Pulmonary artery endothelial cell (primary cell): ENCODE measurements at regions not wholly inside any gene's neighbourhood (a gene's known extent, or its start where the extent isn't known, plus 50 kb on each side); places are given as distances from the start of the nearest gene placed in this dataset.
"Not testable (repeated sequence)": the region's sequence is repeated elsewhere in the genome, so short reads cannot be mapped to it uniquely, and the experiment has no call there.

Source experiments
- DNase-seq: peaks from one replicate; pipeline ENCODE4 v3.0.0-alpha.2; 2011; ENCODE audit warnings: low read depth, low spot score

DNA sequence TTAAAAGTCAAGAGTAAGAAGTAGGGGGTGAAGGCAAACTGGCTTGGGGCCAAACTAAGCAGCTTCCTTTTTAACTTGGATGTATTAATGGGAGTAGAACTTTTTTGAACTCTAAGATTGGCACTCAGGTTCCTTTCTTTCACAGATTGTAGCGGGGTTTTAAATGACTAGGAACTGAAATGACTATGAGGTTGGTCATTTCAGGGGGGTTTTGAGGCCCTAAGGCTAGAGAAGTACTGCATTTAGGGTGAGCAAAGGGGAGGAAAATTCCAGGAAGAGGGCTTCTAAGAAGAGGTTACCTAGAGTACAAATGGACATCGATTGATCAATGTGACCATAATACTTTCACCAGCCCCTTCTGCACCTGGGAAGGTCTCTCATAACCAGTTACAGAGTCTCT, 381.8 kb downstream of the MLLT3 start:
- no peak for DNase-seq

- no peak for DNase-seq
Observed at GRCh38 chr9:20238921-20239320, 383.4 kb downstream of the MLLT3 start.

DNA sequence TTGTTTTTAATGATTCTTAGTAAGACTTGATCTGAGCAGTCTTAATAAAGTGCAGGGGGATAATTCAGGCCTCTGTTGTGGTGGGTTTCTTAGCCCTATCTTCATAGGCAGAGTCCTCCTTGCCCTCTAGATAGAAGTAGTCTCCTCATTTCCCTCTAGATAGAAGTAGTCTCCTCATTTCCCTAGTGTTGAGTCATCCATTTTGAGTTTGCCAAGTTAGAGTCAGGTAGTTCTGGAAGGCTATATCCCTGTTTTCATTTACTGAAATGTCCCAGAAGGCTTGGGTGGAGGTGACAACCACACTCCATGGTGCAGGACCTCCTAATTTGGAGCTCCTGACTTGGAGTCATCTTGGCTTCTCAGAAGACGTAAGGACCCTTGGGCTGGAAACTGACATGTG, 384.6 kb downstream of the MLLT3 start:
- no peak for DNase-seq

DNA sequence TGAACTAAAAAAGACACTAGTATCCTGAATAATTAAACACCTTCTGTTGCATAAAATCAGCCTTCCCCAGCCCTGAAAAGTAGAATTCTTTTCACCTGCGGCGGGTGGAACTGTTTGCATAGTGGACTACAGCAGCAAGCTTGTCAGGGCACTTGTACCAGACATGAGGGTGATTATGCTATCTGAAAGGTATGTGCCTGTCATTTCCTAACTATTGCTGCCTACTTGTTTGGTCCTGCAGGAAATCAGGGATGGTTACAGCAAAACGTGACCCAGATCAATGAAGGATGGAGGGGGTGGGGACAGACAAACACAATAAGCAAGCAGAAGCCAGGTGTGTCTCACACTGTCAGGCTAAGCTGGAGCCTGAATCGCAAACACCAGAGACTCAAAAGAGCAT, 385.6 kb downstream of the MLLT3 start:
- DNase-seq: no peak

DNA sequence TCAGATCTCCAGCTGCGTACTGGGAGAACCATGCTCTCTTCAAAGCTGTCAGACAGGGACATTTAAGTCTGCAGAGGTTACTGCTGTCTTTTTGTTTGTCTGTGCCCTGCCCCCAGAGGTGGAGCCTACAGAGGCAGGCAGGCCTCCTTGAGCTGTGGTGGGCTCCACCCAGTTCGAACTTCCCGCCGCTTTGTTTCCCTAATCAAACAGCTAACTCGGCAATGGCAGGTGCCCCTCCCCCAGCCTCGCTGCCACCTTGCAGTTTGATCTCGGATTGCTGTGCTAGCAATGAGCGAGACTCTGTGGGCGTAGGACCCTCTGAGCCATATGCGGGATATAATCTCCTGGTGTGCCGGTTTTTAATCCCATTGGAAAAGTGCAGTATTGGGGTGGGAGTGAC, 387.1 kb downstream of the MLLT3 start:
- not testable (repeated sequence) for DNase-seq

- no peak for DNase-seq
Observed at GRCh38 chr9:20228096-20228495, 394.2 kb downstream of the MLLT3 start.

DNA sequence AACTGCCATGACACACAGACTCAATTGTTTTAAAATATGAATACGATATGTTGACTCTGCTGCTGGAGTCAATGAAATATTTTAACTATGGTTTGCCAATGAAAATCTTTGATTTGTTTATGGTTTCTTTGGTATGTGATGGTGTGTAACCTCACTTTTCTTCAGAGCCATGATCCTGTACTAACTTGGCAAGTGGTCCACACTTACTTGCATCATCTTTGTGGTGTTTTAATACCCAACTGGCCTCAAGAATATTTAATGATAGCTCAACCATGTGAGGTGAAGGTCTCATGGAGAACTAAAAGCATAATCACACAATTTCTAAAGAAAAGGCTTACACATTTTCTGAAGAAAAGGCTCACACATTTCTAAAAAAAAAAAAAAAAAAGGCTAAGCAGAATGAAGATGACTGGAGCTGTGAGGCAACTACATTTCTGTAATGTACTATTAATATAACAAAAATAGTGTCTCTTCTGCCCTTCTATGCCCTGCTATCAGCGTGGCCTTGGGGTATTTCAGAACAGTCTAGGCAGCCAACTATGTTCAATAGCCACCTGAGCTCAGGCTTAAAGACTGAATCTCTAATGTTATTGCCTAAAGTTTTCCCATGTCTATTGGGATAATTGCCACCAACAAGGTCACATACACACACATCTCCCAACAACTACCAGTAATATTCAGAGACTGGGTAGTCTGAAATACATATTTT, 395.0 kb downstream of the MLLT3 start:
- no peak for DNase-seq

DNA sequence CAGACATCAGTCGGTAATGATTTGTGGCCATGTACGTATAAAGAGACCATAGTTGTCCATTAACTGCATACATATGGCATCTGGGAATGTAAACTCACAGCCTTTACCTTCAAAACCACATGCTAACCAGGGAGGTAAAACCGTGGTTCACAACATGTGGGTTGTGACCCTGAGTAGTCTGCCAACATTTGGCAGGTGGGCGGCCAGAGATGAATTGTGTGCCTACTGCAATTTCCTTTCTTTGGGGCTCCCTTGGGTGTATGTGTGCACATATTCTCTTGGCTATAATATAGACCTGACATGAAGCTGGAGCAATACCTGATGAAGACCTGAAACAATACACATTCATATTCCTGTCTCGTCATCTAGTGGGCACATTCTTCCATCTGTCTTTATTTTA, 396.0 kb downstream of the MLLT3 start:
- no peak for DNase-seq

GRCh38 chr9:20225826-20226225, 396.5 kb downstream of the MLLT3 start:
- DNase-seq: no peak

DNA sequence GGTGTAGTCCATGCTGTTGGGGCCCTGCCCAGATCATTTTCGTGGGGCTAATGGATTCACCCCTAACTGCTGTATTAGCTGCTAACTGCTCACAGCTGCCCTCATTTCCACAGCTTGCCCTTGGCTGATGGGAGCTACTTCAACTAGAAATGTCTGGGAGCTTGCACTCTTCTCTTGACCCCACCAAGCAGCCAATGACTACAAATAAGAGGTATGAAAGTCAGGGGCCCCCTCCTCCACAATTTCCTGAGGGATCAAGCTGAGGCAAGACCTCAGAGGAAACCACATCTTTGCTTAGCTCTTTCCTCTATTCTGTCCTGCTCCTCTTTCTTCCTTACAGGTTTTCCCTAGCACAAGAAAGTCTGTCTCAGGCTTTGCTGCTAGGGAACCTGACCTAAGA, 397.5 kb downstream of the MLLT3 start:
- DNase-seq: no peak

DNA sequence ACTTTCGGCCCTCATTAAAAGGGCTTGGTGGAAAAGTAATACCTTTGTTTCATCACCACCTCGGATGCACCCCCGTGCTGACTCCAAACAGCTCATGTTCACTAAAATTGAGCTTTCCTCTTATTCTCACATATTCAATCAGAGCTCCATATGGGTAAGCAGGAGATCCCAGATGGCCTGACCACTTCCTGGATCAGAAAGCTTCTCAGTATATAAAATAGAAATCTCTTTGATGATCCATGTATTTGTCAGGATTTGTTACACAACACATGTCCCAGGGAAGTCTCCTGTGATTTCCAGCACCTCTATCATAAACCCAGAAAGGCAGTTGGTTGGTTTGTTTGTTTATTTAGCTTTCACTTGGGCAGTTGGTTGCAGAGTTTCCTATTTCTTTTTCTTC, 402.0 kb downstream of the MLLT3 start:
- no peak for DNase-seq

DNA sequence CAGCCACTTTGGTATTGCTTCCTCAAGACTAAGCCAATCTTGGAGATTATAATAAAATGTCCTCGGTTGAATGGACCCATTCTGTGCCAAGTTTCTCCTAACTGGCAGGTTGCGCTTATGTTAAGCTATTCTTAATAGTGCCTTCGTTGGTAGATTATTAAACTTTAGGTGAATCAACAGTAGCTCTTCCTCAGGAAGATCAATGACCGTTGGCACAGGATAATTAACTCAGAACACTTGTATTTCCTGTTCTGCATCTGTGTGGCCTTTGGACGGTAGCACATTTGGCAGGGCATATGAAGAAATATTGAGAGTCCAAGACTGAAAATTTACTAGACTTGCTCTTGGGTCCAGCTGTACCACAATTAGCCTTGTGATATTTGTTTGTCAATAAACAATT, 402.9 kb downstream of the MLLT3 start:
- no peak for DNase-seq

DNA sequence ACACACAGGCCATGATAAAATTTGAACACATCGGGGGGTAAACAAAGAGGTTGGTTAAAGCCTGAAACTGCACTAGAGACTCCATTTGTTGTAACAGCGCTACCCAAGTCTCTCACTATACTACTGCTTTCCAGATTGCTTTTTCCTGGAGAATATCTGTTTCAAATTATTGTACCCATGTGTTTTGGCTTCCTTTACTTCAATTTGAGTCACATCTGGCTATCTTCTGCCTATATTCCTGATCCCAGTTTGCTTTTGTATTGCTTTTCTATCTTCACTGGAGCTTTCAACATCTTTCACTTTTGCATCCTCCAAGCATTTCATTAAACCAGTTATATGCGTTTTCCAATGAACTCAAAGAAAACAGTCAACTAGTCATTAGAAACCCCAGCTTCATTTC, 404.7 kb downstream of the MLLT3 start:
- DNase-seq: no peak

DNA sequence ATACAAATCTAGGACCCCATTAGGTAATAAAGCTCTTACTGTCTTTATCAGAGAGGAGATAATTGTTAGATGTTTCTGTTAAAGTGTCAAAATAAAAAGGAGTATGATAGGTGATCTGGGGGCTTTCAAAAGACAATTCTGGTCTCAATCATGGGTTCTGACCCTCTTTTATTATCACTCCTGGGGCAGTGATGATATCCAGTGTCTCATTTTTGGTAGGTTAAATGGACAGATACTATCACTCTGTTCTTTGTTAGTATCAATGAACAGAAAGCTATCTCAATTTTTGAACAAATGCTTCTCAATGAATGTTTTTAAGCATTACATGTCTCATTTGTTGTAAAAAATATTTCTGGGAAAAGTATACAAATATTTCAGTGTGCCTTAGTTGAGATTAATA, 405.9 kb downstream of the MLLT3 start:
- no peak for DNase-seq

DNA sequence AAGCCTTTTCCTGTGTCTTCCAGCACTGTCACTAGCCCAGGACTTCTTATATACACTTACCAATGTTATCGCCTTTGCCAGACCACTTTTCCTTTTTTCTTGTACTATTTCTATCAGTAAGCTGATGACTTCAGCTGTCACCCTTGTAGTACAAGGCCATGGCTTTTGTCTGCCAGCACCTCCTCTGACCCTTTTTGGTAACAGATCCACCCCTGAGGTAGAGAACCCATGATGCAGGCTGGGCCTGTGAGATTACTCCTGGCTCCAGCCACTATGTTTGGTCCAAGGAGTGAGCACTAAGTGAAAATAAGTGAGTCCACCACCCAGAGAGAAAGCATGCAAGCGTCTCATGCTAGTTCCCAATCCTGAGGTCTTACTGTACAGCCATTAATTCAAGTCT, 406.7 kb downstream of the MLLT3 start:
- no peak for DNase-seq

DNA sequence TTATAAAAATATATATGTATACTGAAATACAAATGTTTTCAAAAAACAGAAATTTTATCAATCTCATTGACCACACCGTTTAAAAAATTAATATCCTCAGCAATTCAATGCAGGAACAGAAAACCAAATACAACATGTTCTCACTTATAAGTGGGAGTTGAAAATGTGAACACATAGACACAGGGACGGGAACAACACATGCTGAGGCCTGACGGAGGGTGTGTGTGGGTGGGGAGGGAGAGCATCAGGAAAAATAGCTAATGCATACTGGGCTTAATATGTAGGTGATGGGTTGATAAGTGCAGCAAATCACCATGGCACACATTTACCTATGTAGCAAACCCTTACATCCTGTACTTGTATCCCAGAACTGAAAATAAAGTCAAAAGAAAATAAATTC, 409.5 kb downstream of the MLLT3 start:
- DNase-seq: no peak

DNA sequence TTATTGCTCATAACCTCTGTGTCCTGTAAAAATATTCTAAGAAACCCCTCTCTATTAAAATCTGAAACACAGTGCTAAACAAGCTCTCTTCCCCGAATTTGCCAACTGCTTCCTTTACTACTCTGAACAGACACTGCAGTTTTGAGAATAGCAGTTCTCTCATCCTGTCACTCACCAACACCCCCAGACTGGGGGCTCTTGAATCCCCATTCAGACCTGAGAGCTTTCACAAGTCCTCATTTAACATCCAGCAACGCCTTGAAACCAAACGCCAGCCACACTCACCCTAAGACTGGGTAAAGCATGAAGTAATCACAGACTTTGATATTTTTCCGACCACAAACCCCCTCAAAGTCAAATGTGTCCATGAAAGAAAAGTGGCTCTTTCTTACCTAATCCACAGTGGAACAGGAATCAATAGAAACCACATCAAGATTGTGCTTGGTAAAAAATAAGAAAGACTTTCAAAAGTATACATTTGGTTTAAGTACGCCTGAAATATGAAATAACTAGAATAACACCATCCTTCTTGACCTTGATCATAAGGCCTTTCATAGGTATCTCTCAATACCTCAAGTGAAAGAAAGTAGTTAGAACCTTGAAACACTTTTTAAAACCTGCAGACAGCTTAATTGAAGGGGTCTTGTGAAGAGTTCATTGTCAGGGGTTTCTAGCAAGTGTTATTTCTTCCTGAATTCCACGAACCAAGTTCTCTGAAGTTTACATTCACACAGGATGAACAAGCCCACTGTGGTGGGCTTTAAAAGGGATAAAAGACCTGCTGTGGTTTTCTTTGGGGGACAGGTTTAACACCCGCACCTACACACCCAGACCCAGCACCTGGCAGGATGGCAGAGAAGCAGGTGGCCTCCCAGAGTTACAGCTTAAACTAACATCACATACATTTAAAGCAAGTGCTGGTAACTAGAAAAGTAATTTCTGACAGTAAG, 412.6 kb downstream of the MLLT3 start:
- DNase-seq: no peak

DNA sequence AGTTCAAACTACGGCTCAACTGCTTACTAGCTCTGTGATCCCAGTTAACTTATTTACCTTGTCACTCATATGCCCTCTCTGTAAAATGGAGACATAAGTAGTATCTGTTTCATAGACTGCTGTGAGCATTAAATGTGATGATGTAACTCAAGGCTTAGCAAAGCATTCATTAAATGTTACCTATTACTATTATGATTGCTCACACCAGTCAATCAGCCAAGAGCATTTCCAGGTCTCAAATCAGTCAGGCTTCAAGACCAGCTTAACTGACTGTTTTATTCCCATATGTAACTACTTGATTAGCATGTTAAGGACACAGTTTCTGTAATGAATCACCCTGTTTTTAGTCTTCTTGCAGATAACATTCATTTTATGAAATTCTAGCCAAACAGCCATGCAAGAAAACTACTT, 413.3 kb downstream of the MLLT3 start:
- no peak for DNase-seq

DNA sequence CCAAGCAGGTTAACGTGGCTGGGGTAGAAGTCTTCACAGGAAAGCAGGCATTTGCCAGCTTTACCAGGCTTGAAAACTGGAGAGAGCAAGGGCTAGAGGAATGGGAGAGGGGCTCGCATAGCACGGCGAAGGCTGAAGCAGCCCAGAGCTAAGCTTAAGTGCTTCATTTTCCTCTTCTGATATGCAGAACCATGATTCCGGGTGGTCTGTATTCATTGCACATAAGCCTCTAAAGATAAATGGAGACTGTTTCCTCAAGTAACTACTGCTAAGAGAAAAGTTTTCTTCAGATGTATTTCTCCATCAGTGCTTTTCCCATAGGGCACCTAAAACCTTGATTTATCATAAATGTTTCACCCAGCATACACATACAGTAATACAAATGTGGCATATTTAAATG, 414.1 kb downstream of the MLLT3 start:
- no peak for DNase-seq

- no peak for DNase-seq
Observed at GRCh38 chr9:20207176-20207575, 415.1 kb downstream of the MLLT3 start.

DNA sequence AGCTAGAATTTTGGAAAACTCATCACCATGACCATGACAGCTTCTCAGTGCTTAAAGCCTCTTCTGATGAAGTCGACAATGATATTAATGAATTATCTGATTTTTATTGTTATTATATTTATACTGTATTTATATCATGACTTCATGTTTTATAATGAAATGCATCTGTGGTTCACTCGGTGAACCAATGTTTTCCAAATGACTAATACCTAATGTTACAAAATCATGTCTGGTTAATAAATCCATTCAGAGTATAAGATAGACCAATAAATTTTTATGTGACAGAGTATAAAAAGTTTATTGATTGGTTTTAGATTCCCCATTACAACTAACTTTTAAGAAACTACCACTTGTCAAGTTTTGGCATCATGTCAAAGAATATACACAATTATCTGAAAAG, 416.5 kb downstream of the MLLT3 start:
- no peak for DNase-seq

- DNase-seq: no peak
Observed at GRCh38 chr9:20200991-20201431, 412.2 kb upstream of the SLC24A2 start.

- no peak for DNase-seq
Observed at GRCh38 chr9:20200581-20200980, 411.7 kb upstream of the SLC24A2 start.
